NK-92 treated with Interleukin-12 subunit alpha and Interleukin-12 subunit beta, amount 100 ng/mL, for 24 hours (cell line): ENCODE measurements at regions not wholly inside any gene's neighbourhood (a gene's known extent, or its start where the extent isn't known, plus 50 kb on each side); places are given as distances from the start of the nearest gene placed in this dataset.
"Not testable (repeated sequence)": the region's sequence is repeated elsewhere in the genome, so short reads cannot be mapped to it uniquely, and the experiment has no call there.

ENCODE experiments used
- DNase-seq: peaks from one replicate; lab custom pipeline; 2025; lab: John Stamatoyannopoulos, UW

DNA sequence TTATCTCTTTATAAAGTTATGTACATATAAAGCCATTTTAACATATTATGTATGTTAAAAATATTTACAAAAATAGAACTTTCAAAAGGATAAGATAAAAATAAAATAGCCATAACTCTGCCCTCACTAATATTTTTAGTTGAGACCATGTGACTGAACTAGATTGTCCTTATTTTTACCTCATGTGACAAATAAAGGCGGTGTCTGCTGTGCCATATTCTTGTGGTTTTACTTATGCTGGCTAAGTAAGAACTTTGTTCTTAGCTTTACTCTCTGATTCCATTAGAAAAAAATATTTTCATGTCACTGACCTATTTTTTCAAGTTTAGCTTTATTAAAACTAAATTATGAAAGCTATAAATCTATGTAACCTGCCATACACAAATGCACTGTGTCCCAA lies 135.6 kb upstream of the TSC22D1 start:
- no peak for DNase-seq

DNA sequence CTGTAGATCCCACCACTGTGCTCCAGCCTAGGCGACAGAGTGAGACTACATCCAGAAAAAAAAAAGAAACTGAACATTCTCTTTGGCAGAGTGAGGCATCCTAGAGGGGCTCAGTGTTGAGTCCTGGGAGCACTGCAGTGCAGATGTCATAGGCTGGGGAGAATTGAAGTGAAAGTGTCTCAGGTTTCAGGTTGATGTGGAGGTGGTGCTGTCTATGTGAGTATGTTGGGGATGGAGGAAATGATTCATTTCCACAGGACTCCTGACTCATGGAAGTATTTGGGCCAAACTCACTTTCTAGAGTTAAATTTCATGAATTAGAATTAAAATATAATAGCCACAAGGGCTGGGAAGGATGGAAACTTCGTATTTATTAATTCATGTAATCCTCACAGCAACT lies 134.4 kb upstream of the TSC22D1 start:
- no peak for DNase-seq

GRCh38 chr13:44704811-44705210 lies 128.7 kb upstream of the TSC22D1 start:
- not testable (repeated sequence) for DNase-seq

DNA sequence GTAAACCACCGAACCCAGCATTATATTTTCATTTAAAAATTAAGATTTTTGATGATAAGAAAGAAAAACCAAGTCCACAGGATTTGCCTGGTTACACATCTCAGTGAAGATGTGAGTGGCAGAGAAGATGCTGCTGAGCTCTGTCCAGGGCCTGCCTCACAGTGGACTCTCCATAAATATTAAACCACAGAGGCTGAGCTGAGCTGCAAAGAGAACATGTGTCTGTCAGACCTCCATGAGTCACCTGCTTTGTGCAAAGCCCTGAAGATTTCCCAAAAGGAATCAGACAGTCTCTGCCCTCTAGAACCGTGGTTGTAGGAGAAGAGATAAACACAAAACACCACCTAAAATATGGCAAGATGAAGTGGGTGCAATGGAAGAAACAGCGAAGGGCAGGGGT lies 127.2 kb upstream of the TSC22D1 start:
- no peak for DNase-seq

- no peak for DNase-seq
Measured at GRCh38 chr13:44698066-44698465, 121.9 kb upstream of the TSC22D1 start.

GRCh38 chr13:44697058-44697457 lies 120.9 kb upstream of the TSC22D1 start:
- no peak for DNase-seq

- DNase-seq, result no peak
Measured at GRCh38 chr13:44695520-44695919, 119.4 kb upstream of the TSC22D1 start.

- DNase-seq, result no peak
Measured at GRCh38 chr13:44694842-44695241, 118.7 kb upstream of the TSC22D1 start.

DNA sequence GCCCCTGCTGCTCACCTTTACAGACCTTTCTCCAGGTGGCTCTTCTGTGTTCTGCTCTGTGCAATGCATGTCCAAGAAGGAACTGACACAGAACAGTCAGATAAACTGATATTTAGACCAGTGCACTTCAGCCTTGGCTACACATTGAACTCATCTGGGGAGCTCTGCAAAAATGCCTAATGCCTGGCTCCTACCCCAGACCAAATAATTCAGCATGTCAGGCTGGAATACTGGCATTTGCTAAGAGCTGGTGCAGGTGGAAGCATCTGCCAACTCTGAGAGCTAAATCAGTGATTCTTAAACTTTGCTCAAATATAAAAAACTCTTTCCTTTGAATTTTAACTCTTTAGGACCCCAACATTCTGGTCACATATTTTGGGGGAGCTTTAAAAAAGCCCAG lies 118.2 kb upstream of the TSC22D1 start:
- DNase-seq, result no peak

- DNase-seq, result no peak
Measured at GRCh38 chr13:44693156-44693764, 117.1 kb upstream of the TSC22D1 start.

DNA sequence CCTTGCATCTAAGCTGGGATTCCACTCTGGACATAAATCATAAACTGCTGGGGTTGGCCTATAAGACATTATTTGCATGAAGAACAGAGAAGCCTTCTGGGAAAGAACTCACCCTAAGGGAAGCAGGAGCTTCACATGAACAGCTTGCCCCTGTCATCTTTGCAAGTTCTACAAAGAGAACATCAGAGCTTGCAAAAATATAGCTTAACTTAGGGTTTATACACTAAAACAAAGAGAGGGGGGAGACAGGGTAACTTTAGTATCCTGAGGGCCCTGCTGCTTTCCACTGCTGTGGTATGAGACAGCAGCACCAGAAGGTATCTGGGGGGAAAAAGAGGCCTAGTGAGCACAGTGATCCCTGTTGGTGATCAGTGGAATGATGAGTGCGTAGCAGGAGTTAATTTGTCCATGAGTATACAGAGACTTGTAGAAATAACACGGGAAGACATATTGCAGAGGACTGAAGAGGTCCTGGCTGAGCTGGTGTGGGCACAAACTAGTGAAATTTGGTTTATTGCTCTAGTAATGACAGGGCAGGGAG lies 116.1 kb upstream of the TSC22D1 start:
- no peak for DNase-seq

GRCh38 chr13:44690376-44690775 lies 114.2 kb upstream of the TSC22D1 start:
- no peak for DNase-seq

DNA sequence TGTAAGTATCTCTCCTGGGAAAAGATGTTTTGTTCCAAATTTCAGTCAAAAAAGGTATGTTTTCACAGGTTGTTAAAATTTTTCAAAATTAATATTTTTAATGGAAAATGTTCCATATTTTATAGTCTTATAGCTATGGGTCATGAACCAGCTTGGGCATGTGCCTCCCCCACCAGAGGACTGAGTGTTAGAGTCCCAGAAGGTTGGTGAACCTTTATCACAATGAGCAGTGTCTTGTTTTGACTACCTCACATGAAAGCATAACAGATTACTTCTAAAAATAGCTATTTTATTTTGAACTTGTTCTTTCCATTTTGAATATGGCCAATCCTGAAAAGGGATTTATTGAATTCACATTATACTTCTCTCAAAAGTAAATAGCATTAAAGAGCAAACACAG lies 112.5 kb upstream of the TSC22D1 start:
- DNase-seq, result no peak

DNA sequence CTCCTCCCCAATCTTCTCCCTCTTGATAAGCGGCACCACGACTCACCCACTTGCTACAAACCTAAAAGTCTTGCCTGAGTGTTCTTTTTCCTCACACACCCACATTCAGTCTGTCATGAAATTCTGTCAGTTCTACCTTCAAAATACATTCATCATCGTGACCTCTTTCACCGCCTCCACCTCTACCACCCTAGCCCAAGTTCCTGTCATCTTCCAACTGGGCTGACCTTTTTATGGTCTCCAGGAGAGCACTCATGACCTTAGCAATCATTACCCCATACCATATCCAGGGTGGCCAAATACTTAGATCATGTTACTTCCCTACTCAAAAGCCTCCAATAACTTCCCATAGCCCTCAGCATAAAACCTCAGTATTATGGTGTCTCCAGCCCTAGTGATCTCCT lies 110.4 kb upstream of the TSC22D1 start:
- DNase-seq, result no peak

GRCh38 chr13:44685641-44686040 lies 109.5 kb upstream of the TSC22D1 start:
- no peak for DNase-seq

- DNase-seq, result not testable (repeated sequence)
Measured at GRCh38 chr13:44682416-44682815, 106.3 kb upstream of the TSC22D1 start.

GRCh38 chr13:44680746-44681355 lies 104.7 kb upstream of the TSC22D1 start:
- DNase-seq, result no peak

GRCh38 chr13:44679597-44679996 lies 103.5 kb upstream of the TSC22D1 start:
- no peak for DNase-seq

GRCh38 chr13:44678197-44678596 lies 102.1 kb upstream of the TSC22D1 start:
- DNase-seq, result no peak

DNA sequence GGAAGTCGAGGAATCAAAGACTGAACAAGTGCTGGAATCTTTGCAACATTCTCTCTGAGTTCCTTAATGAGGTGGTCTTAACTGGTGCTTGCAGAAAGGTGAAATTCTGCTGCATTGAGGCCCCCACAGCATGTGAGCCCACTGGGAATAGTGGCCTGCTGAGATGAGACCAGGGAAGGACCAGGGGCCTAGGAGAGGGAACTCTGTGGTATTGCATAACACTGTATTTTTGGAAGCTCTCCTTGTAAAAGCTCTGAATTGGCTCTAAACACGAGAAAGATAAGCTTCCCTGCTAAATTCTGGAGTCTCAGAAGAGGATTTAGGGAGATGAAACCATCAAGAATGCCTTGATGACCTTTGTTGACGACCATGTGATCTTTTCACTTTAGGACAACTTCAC lies 100.4 kb upstream of the TSC22D1 start:
- no peak for DNase-seq

- no peak for DNase-seq
Measured at GRCh38 chr13:44669534-44669933, 93.4 kb upstream of the TSC22D1 start.

GRCh38 chr13:44668688-44669087 lies 92.6 kb upstream of the TSC22D1 start:
- no peak for DNase-seq

DNA sequence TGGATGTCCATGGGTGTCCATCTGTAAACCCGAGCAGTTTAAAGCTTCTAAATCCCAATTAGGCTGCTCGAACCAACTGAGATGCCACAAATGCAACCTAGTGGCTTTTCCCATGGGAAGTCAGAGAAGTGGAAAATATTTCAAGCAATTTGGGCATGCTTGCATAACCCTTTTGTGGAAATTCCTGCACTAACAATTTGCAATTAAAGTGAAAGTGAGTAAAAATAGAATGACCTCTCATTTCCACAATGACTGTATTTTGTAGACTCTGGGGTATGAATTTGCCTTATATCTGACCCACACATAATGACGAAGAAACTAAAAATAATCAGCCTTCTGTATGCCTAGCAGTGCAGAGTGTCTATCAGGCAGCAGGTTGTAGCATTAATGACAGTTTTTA lies 91.8 kb upstream of the TSC22D1 start:
- DNase-seq, result no peak

DNA sequence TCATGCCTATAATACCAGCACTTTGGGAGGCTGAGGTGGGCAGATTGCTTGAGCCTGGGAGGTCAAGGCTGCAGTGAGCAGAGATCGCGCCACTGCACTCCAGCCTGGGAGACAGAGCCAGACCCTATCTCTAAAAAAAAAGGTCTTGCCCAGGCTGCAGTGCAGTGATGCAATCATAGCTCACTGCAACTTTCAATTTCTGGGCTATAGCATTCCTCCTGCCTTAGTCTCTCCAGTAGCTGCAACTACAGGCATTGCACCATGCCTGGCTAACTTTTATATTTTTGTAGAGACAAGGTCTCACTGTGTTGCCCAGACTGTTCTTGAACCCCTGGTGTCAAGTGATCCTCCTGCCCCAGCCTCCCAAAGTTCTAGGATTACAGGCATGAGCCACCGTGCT lies 90.4 kb upstream of the TSC22D1 start:
- DNase-seq, result not testable (repeated sequence)
